Activated T-cell treated with anti-CD3 and anti-CD28 coated beads, Interleukin-2, amount 50 U/mL, for 72 hours (primary cell): ENCODE measurements at regions not wholly inside any gene's neighbourhood (a gene's known extent, or its start where the extent isn't known, plus 50 kb on each side); places are given as distances from the start of the nearest gene placed in this dataset.
"Not testable (repeated sequence)": the region's sequence is repeated elsewhere in the genome, so short reads cannot be mapped to it uniquely, and the experiment has no call there.

ENCODE experiments used
- ATAC-seq, 2 donors: fragments of 150-1000 bp; cut with Tn5 transposase; replicated peaks in 1 of 2; 2 replicates each; pipeline ENCODE4 v1.10.0; 2021; ENCODE audit warnings: moderate library complexity in 2 of 2, mild to moderate bottlenecking in 1 of 2
- DNase-seq, 2 donors: peaks; one replicate each; pipeline ENCODE4 v3.0.0; 2021 to 2022; ENCODE audit warnings: mixed read lengths in 1 of 2
- H3K27ac Mint-ChIP-seq: one replicate; pipeline ENCODE4 v1.8.0; 2022; ENCODE audit warnings: mild to moderate bottlenecking, moderate library complexity, mixed read lengths
- H3K27me3 Mint-ChIP-seq: one replicate; pipeline ENCODE4 v1.8.0; 2022; ENCODE audit warnings: low read depth, mixed read lengths
- H3K36me3 Mint-ChIP-seq, 2 donors: one replicate each; pipeline ENCODE4 v1.8.0; 2022; ENCODE audit warnings: mixed read lengths in 2 of 2, mild to moderate bottlenecking in 1 of 2; ENCODE audit not compliant: insufficient read depth in 2 of 2
- H3K4me1 Mint-ChIP-seq: one replicate; pipeline ENCODE4 v1.8.0; 2022; ENCODE audit warnings: low read depth, mixed read lengths
- H3K4me3 Mint-ChIP-seq, 2 donors: one replicate each; pipeline ENCODE4 v1.8.0; 2022; ENCODE audit warnings: mild to moderate bottlenecking in 2 of 2, mixed read lengths in 2 of 2, moderate library complexity in 2 of 2
- H3K9me3 Mint-ChIP-seq, 2 donors: one replicate each; pipeline ENCODE4 v1.8.0; 2022; ENCODE audit warnings: mixed read lengths in 2 of 2

- H3K27ac Mint-ChIP-seq: no peak overlapping the region
- DNase-seq: no peak
- no peak for ATAC-seq
- H3K4me3 Mint-ChIP-seq: no peak overlapping the region
- peaks cover 2% of the 10 kb centered on the region in 2 donors for H3K9me3 Mint-ChIP-seq
- H3K36me3 Mint-ChIP-seq: no peaks in the 10 kb centered on the region
- no peaks in the 10 kb centered on the region for H3K27me3 Mint-ChIP-seq
- H3K4me1 Mint-ChIP-seq: no peaks in the 10 kb centered on the region
Measured at GRCh38 chr9:28960602-28961001, 1387.3 kb upstream of the C9orf72 start.

GRCh38 chr9:28961623-28962022 lies 1388.3 kb upstream of the C9orf72 start:
- Mint-ChIP-seq H3K27ac (no peak overlapping the region), H3K4me3 (no peak overlapping the region), H3K36me3 (no peaks in the 10 kb centered on the region), H3K4me1 (no peaks in the 10 kb centered on the region), H3K27me3 (no peaks in the 10 kb centered on the region), H3K9me3 (no peaks in the 10 kb centered on the region)
- DNase-seq: no peak
- no peak for ATAC-seq

GRCh38 chr9:28967226-28967625 lies 1393.9 kb upstream of the C9orf72 start:
- no peak for DNase-seq
- no peak overlapping the region for H3K27ac Mint-ChIP-seq
- H3K36me3 Mint-ChIP-seq: peaks cover 0 to 2% of the 10 kb centered on the region in 2 donors
- ATAC-seq: no peak
- no peaks in the 10 kb centered on the region for H3K4me1 Mint-ChIP-seq
- no peak overlapping the region for H3K4me3 Mint-ChIP-seq
- H3K9me3 Mint-ChIP-seq: peaks cover 1 to 3% of the 10 kb centered on the region in 2 donors
- H3K27me3 Mint-ChIP-seq: no peaks in the 10 kb centered on the region

- H3K9me3 Mint-ChIP-seq: peaks cover 3 to 10% of the 10 kb centered on the region in 2 donors
- no peaks in the 10 kb centered on the region for H3K4me1 Mint-ChIP-seq
- no peak overlapping the region for H3K4me3 Mint-ChIP-seq
- no peak for DNase-seq
- H3K27ac Mint-ChIP-seq: no peak overlapping the region
- H3K36me3 Mint-ChIP-seq: peaks cover 0 to 2% of the 10 kb centered on the region in 2 donors
- H3K27me3 Mint-ChIP-seq: no peaks in the 10 kb centered on the region
- ATAC-seq: no peak
Measured at GRCh38 chr9:28970241-28970654, 1397.0 kb upstream of the C9orf72 start.

GRCh38 chr9:28971881-28972280 lies 1398.6 kb upstream of the C9orf72 start:
- peaks cover 0 to 2% of the 10 kb centered on the region in 2 donors for H3K36me3 Mint-ChIP-seq
- H3K4me3 Mint-ChIP-seq: no peak overlapping the region

GRCh38 chr9:28976250-28976649 lies 1403.0 kb upstream of the C9orf72 start:
- DNase-seq (no peak), ATAC-seq (no peak)
- H3K27ac Mint-ChIP-seq: no peak overlapping the region
- H3K4me1 Mint-ChIP-seq: no peaks in the 10 kb centered on the region
- H3K36me3 Mint-ChIP-seq: no peaks in the 10 kb centered on the region
- no peak overlapping the region for H3K4me3 Mint-ChIP-seq
- H3K9me3 Mint-ChIP-seq: peaks cover 2 to 13% of the 10 kb centered on the region in 2 donors
- H3K27me3 Mint-ChIP-seq: no peaks in the 10 kb centered on the region

More at GRCh38 chr9:28971881-28972280, 1398.6 kb upstream of the C9orf72 start:
- ATAC-seq (no peak), DNase-seq (no peak)
- H3K27ac Mint-ChIP-seq: no peak overlapping the region
- peaks cover 3 to 10% of the 10 kb centered on the region in 2 donors for H3K9me3 Mint-ChIP-seq
- H3K27me3 Mint-ChIP-seq: no peaks in the 10 kb centered on the region
- no peaks in the 10 kb centered on the region for H3K4me1 Mint-ChIP-seq

GRCh38 chr9:28976684-28977083 lies 1403.4 kb upstream of the C9orf72 start:
- no peaks in the 10 kb centered on the region for H3K27me3 Mint-ChIP-seq
- H3K27ac Mint-ChIP-seq: no peak overlapping the region
- H3K36me3 Mint-ChIP-seq: no peaks in the 10 kb centered on the region

GRCh38 chr9:28981129-28981528 lies 1407.8 kb upstream of the C9orf72 start:
- H3K27ac Mint-ChIP-seq: no peak overlapping the region
- ATAC-seq (no peak), DNase-seq (no peak)
- peaks cover 0 to 10% of the 10 kb centered on the region in 2 donors for H3K9me3 Mint-ChIP-seq
- no peaks in the 10 kb centered on the region for H3K4me1 Mint-ChIP-seq
- no peak overlapping the region for H3K4me3 Mint-ChIP-seq
- H3K27me3 Mint-ChIP-seq: no peaks in the 10 kb centered on the region
- H3K36me3 Mint-ChIP-seq: no peaks in the 10 kb centered on the region

More at GRCh38 chr9:28976684-28977083, 1403.4 kb upstream of the C9orf72 start:
- DNase-seq (no peak), ATAC-seq (no peak)
- H3K9me3 Mint-ChIP-seq: peaks cover 2 to 16% of the 10 kb centered on the region in 2 donors
- no peaks in the 10 kb centered on the region for H3K4me1 Mint-ChIP-seq
- H3K4me3 Mint-ChIP-seq: no peak overlapping the region

- ATAC-seq: no peak
- H3K4me3 Mint-ChIP-seq: no peak overlapping the region
- H3K4me1 Mint-ChIP-seq: no peaks in the 10 kb centered on the region
- DNase-seq: no peak
- no peak overlapping the region for H3K27ac Mint-ChIP-seq
- no peaks in the 10 kb centered on the region for H3K27me3 Mint-ChIP-seq
- H3K36me3 Mint-ChIP-seq: no peaks in the 10 kb centered on the region
- peaks cover 0 to 10% of the 10 kb centered on the region in 2 donors for H3K9me3 Mint-ChIP-seq
Measured at GRCh38 chr9:28981711-28982110, 1408.4 kb upstream of the C9orf72 start.

- Mint-ChIP-seq H3K36me3 (no peaks in the 10 kb centered on the region), H3K27ac (no peak overlapping the region), H3K4me1 (no peaks in the 10 kb centered on the region), H3K27me3 (no peaks in the 10 kb centered on the region), H3K4me3 (no peak overlapping the region), H3K9me3 (peaks cover 0 to 9% of the 10 kb centered on the region in 2 donors)
- DNase-seq: no peak
- ATAC-seq: no peak
Measured at GRCh38 chr9:28984016-28984415, 1410.7 kb upstream of the C9orf72 start.

GRCh38 chr9:28990009-28990408 lies 1416.7 kb upstream of the C9orf72 start:
- ATAC-seq, DNase-seq, H3K27me3 Mint-ChIP-seq, H3K4me1 Mint-ChIP-seq, H3K27ac Mint-ChIP-seq, H3K4me3 Mint-ChIP-seq, H3K9me3 Mint-ChIP-seq, H3K36me3 Mint-ChIP-seq: not testable (repeated sequence)

- Mint-ChIP-seq H3K9me3 (peaks cover 0 to 4% of the 10 kb centered on the region in 2 donors), H3K27me3 (no peaks in the 10 kb centered on the region), H3K36me3 (no peaks in the 10 kb centered on the region), H3K4me1 (no peaks in the 10 kb centered on the region), H3K27ac (no peak overlapping the region), H3K4me3 (no peak overlapping the region)
- DNase-seq: no peak
- ATAC-seq: no peak
Measured at GRCh38 chr9:28999057-28999456, 1425.8 kb upstream of the C9orf72 start.

GRCh38 chr9:28999806-29000205 lies 1426.5 kb upstream of the C9orf72 start:
- H3K4me1 Mint-ChIP-seq: no peaks in the 10 kb centered on the region
- no peaks in the 10 kb centered on the region for H3K27me3 Mint-ChIP-seq
- no peaks in the 10 kb centered on the region for H3K36me3 Mint-ChIP-seq
- DNase-seq (no peak), ATAC-seq (no peak)
- H3K27ac Mint-ChIP-seq: no peak overlapping the region
- peaks cover 0 to 4% of the 10 kb centered on the region in 2 donors for H3K9me3 Mint-ChIP-seq
- H3K4me3 Mint-ChIP-seq: no peak overlapping the region

- no peaks in the 10 kb centered on the region for H3K27me3 Mint-ChIP-seq
- H3K4me3 Mint-ChIP-seq: no peak overlapping the region
- no peak overlapping the region for H3K27ac Mint-ChIP-seq
- H3K4me1 Mint-ChIP-seq: no peaks in the 10 kb centered on the region
- ATAC-seq (no peak), DNase-seq (no peak)
- peaks cover 0 to 4% of the 10 kb centered on the region in 2 donors for H3K9me3 Mint-ChIP-seq
- H3K36me3 Mint-ChIP-seq: no peaks in the 10 kb centered on the region
Measured at GRCh38 chr9:29001006-29001405, 1427.7 kb upstream of the C9orf72 start.
